H54 (cell line): ENCODE measurements at regions not wholly inside any gene's neighbourhood (a gene's known extent, or its start where the extent isn't known, plus 50 kb on each side); places are given as distances from the start of the nearest gene placed in this dataset.

ENCODE experiments used
- DNase-seq: peaks from one replicate; pipeline ENCODE4 v3.0.0; 2011; ENCODE audit warnings: low spot score, mixed read lengths; ENCODE audit not compliant: insufficient read length
- FAIRE-seq: peaks from 3 replicates; lab custom pipeline; 2011; peaks lifted over from hg19 to GRCh38; lab: Jason Lieb, UNC
- POLR2A ChIP-seq: IDR thresholded peaks from 2 replicates; pipeline ENCODE4 v1.6.1; 2011; ENCODE audit warnings: low read depth, mild to moderate bottlenecking, low read length

GRCh38 chr2:128500138-128500800 lies 181.6 kb upstream of the HS6ST1 start:
- DNase-seq: no peak
- no peak for FAIRE-seq

GRCh38 chr2:128501006-128501690 lies 182.5 kb upstream of the HS6ST1 start:
- FAIRE-seq (no peak), DNase-seq (no peak)
- no peak for TF ChIP-seq POLR2A

More at GRCh38 chr2:128500138-128500800, 181.6 kb upstream of the HS6ST1 start:
- TF ChIP-seq POLR2A: no peak

GRCh38 chr2:128501700-128502099 lies 183.0 kb upstream of the HS6ST1 start:
- DNase-seq (no peak), FAIRE-seq (no peak)
- no peak for TF ChIP-seq POLR2A

GRCh38 chr2:128502200-128502599 lies 183.5 kb upstream of the HS6ST1 start:
- no peak for TF ChIP-seq POLR2A
- DNase-seq: no peak
- FAIRE-seq: no peak

GRCh38 chr2:128502638-128503246 lies 184.1 kb upstream of the HS6ST1 start:
- no peak for FAIRE-seq
- no peak for DNase-seq
- no peak for TF ChIP-seq POLR2A

GRCh38 chr2:128503399-128504245 lies 185.0 kb upstream of the HS6ST1 start:
- FAIRE-seq: no peak
- TF ChIP-seq POLR2A: no peak
- no peak for DNase-seq

- FAIRE-seq (no peak), DNase-seq (no peak)
- TF ChIP-seq POLR2A: no peak
These were observed 185.8 kb upstream of the HS6ST1 start for GRCh38 chr2:128504246-128505149.

GRCh38 chr2:128505150-128505490 lies 186.5 kb upstream of the HS6ST1 start:
- DNase-seq (no peak), FAIRE-seq (no peak)
- TF ChIP-seq POLR2A: no peak

GRCh38 chr2:128505575-128506526 lies 187.2 kb upstream of the HS6ST1 start:
- DNase-seq: no peak
- FAIRE-seq: no peak
- TF ChIP-seq POLR2A: no peak

GRCh38 chr2:128506534-128506933 lies 187.9 kb upstream of the HS6ST1 start:
- DNase-seq: no peak
- FAIRE-seq: no peak

GRCh38 chr2:128510701-128511397 lies 192.2 kb upstream of the HS6ST1 start:
- no peak for TF ChIP-seq POLR2A
- DNase-seq (no peak), FAIRE-seq (no peak)

More at GRCh38 chr2:128506534-128506933, 187.9 kb upstream of the HS6ST1 start:
- no peak for TF ChIP-seq POLR2A
